H1 (cell line): ENCODE measurements at regions not wholly inside any gene's neighbourhood (a gene's known extent, or its start where the extent isn't known, plus 50 kb on each side); places are given as distances from the start of the nearest gene placed in this dataset.

Experiments
- CTCF ChIA-PET: fragments of 300-600 bp; sonication (Branson Sonifier 250); formaldehyde crosslinking; loops from one replicate; lab custom pipeline; 2021; ENCODE audit not compliant: partially characterized antibody; lab: Charles Lee
- POLR2A ChIA-PET: fragments of 300-600 bp; sonication (Branson Sonifier 250); formaldehyde crosslinking; loops from one replicate; lab custom pipeline; 2021; ENCODE audit warnings: inconsistent platforms; ENCODE audit not compliant: partially characterized antibody; lab: Charles Lee
- DNase-seq, 2 experiments: peaks; one replicate each; pipeline versions ENCODE4 v3.0.0 to v3.0.0-alpha.2; 2010 to 2022; ENCODE audit warnings: low spot score in 2 of 2, low read depth in 1 of 2, mixed read lengths in 1 of 2
- FAIRE-seq: peaks from 2 replicates; lab custom pipeline; 2011; peaks lifted over from hg19 to GRCh38; lab: Jason Lieb, UNC
- H2AFZ ChIP-seq: 2 replicates; pipeline ENCODE4 v1.8.1; 2012; ENCODE audit warnings: low read length, inconsistent platforms
- H2AK5ac ChIP-seq: 2 replicates; pipeline ENCODE4 v1.6.1; 2013; ENCODE audit warnings: low read depth, low read length
- H2BK120ac ChIP-seq: replicated peaks from 2 replicates; pipeline ENCODE3; 2013; ENCODE audit warnings: low read depth, low read length, inconsistent platforms
- H2BK12ac ChIP-seq: 2 replicates; pipeline ENCODE4 v1.6.1; 2013; ENCODE audit warnings: low read depth, low read length
- H2BK15ac ChIP-seq: 2 replicates; pipeline ENCODE4 v1.6.1; 2013; ENCODE audit warnings: low read length
- H2BK20ac ChIP-seq: 2 replicates; pipeline ENCODE4 v1.6.1; 2013; ENCODE audit warnings: low read length
- H2BK5ac ChIP-seq: 2 replicates; pipeline ENCODE4 v1.6.1; 2013; ENCODE audit warnings: low read depth, low read length
- H3K14ac ChIP-seq: 2 replicates; pipeline ENCODE4 v1.6.1; 2013; ENCODE audit warnings: inconsistent platforms; ENCODE audit not compliant: insufficient read length
- H3K18ac ChIP-seq: 2 replicates; pipeline ENCODE4 v1.6.1; 2013; ENCODE audit warnings: low read length; ENCODE audit errors: extremely low read depth
- H3K23ac ChIP-seq: 2 replicates; pipeline ENCODE4 v1.6.1; 2013; ENCODE audit warnings: inconsistent platforms; ENCODE audit not compliant: insufficient read length
- H3K23me2 ChIP-seq: 2 replicates; pipeline ENCODE4 v1.6.1; 2013; ENCODE audit warnings: low read depth, low read length
- H3K27ac ChIP-seq: 2 replicates; pipeline ENCODE4 v1.6.1; 2011; ENCODE audit warnings: low read depth, low read length, inconsistent platforms
- H3K27me3 ChIP-seq, 4 experiments: replicated peaks in 1 of 4; 1 replicate in 1 of 4; 2 replicates in 3 of 4; pipeline versions ENCODE4 v1.6.1 to v1.8.1; 2011 to 2013; ENCODE audit warnings: low read length in 3 of 4, mild to moderate bottlenecking in 3 of 4, inconsistent platforms in 2 of 4, mixed read lengths in 2 of 4, moderate library complexity in 1 of 4; ENCODE audit not compliant: control insufficient read depth in 3 of 4, insufficient read depth in 3 of 4; ENCODE audit errors: extremely low read depth in 1 of 4
- H3K36me3 ChIP-seq, 4 experiments: 2 replicates each; pipeline versions ENCODE4 v1.6.1 to v1.8.1; 2011 to 2013; ENCODE audit warnings: mild to moderate bottlenecking in 4 of 4, low read length in 3 of 4, moderate library complexity in 2 of 4, control low read depth in 1 of 4, inconsistent platforms in 1 of 4; ENCODE audit not compliant: insufficient read depth in 4 of 4, control insufficient read depth in 2 of 4
- H3K4ac ChIP-seq: replicated peaks from 2 replicates; pipeline ENCODE3; 2013; ENCODE audit warnings: low read length, low read depth, mixed read lengths, inconsistent platforms; ENCODE audit not compliant: insufficient read length
- H3K4me1 ChIP-seq, 4 experiments: replicated peaks in 1 of 4; 1 replicate in 1 of 4; 2 replicates in 3 of 4; pipeline versions ENCODE4 v1.6.1 to v1.8.1; 2011 to 2013; ENCODE audit warnings: low read length in 3 of 4, inconsistent platforms in 2 of 4, mixed read lengths in 1 of 4; ENCODE audit not compliant: insufficient read depth in 4 of 4, control insufficient read depth in 3 of 4
- H3K4me2 ChIP-seq, 2 experiments: 2 replicates each; pipeline versions ENCODE4 v1.6.1 to v1.8.1; 2011 to 2013; ENCODE audit warnings: low read depth in 2 of 2, low read length in 2 of 2, control low read depth in 1 of 2, inconsistent platforms in 1 of 2, mild to moderate bottlenecking in 1 of 2; ENCODE audit not compliant: insufficient read depth in 1 of 2
- H3K4me3 ChIP-seq, 4 experiments: fragments of 200-600, 300-600 bp in 1 of 4; sonication (generic), shearing (Covaris generic), sonication (Bioruptor Twin) in 1 of 4; 2 replicates each; pipeline versions ENCODE4 v1.5.1 to v1.8.1; 2011 to 2016; ENCODE audit warnings: low read length in 4 of 4, low read depth in 3 of 4, control low read depth in 2 of 4, inconsistent platforms in 2 of 4, mild to moderate bottlenecking in 2 of 4, mixed read lengths in 1 of 4, moderate library complexity in 1 of 4; ENCODE audit not compliant: insufficient read depth in 2 of 4; ENCODE audit errors: extremely low read depth in 1 of 4
- H3K56ac ChIP-seq: replicated peaks from 2 replicates; pipeline ENCODE3; 2013; ENCODE audit warnings: low read depth, mild to moderate bottlenecking, mixed read lengths, low read length, inconsistent platforms; ENCODE audit not compliant: insufficient read length
- H3K79me1 ChIP-seq: 2 replicates; pipeline ENCODE4 v1.6.1; 2013; ENCODE audit warnings: low read depth, low read length, control low read depth
- H3K79me2 ChIP-seq, 2 experiments: 2 replicates each; pipeline versions ENCODE4 v1.6.1 to v1.8.1; 2012 to 2013; ENCODE audit warnings: low read length in 2 of 2, mild to moderate bottlenecking in 2 of 2, inconsistent platforms in 1 of 2; ENCODE audit not compliant: insufficient read depth in 2 of 2, control insufficient read depth in 1 of 2
- H3K9ac ChIP-seq, 4 experiments: replicated peaks in 1 of 4; 1 replicate in 1 of 4; 2 replicates in 3 of 4; pipeline versions ENCODE4 v1.6.1 to v1.8.1; 2011 to 2013; ENCODE audit warnings: low read depth in 3 of 4, low read length in 3 of 4, control low read depth in 2 of 4, mild to moderate bottlenecking in 2 of 4, moderate library complexity in 2 of 4, inconsistent platforms in 1 of 4; ENCODE audit errors: extremely low read depth in 1 of 4
- H3K9me3 ChIP-seq, 2 experiments: 2 replicates each; pipeline versions ENCODE4 v1.6.1 to v1.8.1; 2012 to 2013; ENCODE audit warnings: mild to moderate bottlenecking in 2 of 2, moderate library complexity in 2 of 2, control low read depth in 1 of 2, inconsistent platforms in 1 of 2, low read depth in 1 of 2, low read length in 1 of 2, mixed read lengths in 1 of 2; ENCODE audit not compliant: insufficient read depth in 2 of 2
- H4K20me1 ChIP-seq, 2 experiments: replicated peaks in 1 of 2; 2 replicates each; pipeline versions ENCODE3 to v1.8.1; 2011 to 2013; ENCODE audit warnings: inconsistent platforms in 2 of 2, low read length in 2 of 2, mild to moderate bottlenecking in 1 of 2; ENCODE audit not compliant: insufficient read depth in 2 of 2, control insufficient read depth in 1 of 2
- H4K5ac ChIP-seq: 2 replicates; pipeline ENCODE4 v1.6.1; 2013; ENCODE audit warnings: low read length, low read depth, mixed read lengths, inconsistent platforms; ENCODE audit not compliant: insufficient read length
- H4K8ac ChIP-seq: 2 replicates; pipeline ENCODE4 v1.8.0; 2013; ENCODE audit warnings: mild to moderate bottlenecking, moderate library complexity, low read length, inconsistent platforms; ENCODE audit not compliant: insufficient read depth; ENCODE audit errors: extremely low read depth
- H4K91ac ChIP-seq: replicated peaks from 2 replicates; pipeline ENCODE3; 2013; ENCODE audit warnings: low read length, mixed read lengths, inconsistent platforms; ENCODE audit not compliant: insufficient read length
- BACH1 ChIP-seq: IDR thresholded peaks from 2 replicates; pipeline ENCODE4 v1.6.1; 2012; ENCODE audit warnings: low read length, improper control_type of control experiment
- BRCA1 ChIP-seq: IDR thresholded peaks from 2 replicates; pipeline ENCODE4 v1.6.1; 2012; ENCODE audit warnings: low read depth, low read length, improper control_type of control experiment
- CHD2 ChIP-seq: IDR thresholded peaks from 2 replicates; pipeline ENCODE4 v1.6.1; 2012; ENCODE audit warnings: low read length, improper control_type of control experiment
- CTBP2 ChIP-seq: IDR thresholded peaks from 2 replicates; pipeline ENCODE4 v1.7.0; 2011; ENCODE audit warnings: borderline replicate concordance, mild to moderate bottlenecking, moderate library complexity, mixed read lengths, low read length; ENCODE audit not compliant: insufficient read depth, insufficient read length
- EZH2 ChIP-seq: fragments of 200-600 bp; sonication (generic); IDR thresholded peaks from 2 replicates; pipeline ENCODE4 v1.7.1; 2012; ENCODE audit warnings: low read depth, mild to moderate bottlenecking, moderate library complexity, low read length, inconsistent platforms; ENCODE audit not compliant: severe bottlenecking
- GABPA ChIP-seq: IDR thresholded peaks from 2 replicates; pipeline ENCODE4 v1.6.1; 2011; ENCODE audit warnings: mild to moderate bottlenecking, low read length, moderate library complexity, borderline replicate concordance; ENCODE audit not compliant: insufficient read depth
- KDM4A ChIP-seq: IDR thresholded peaks from one replicate; pipeline ENCODE4 v1.7.1; 2012; ENCODE audit warnings: low read depth, mild to moderate bottlenecking, moderate library complexity, low read length, inconsistent platforms; ENCODE audit not compliant: severe bottlenecking
- MAFK ChIP-seq: IDR thresholded peaks from 2 replicates; pipeline ENCODE4 v1.6.1; 2012; ENCODE audit warnings: low read depth, mild to moderate bottlenecking, improper control_type of control experiment, low read length
- NRF1 ChIP-seq: IDR thresholded peaks from 2 replicates; pipeline ENCODE4 v1.6.1; 2011; ENCODE audit warnings: mild to moderate bottlenecking, low read depth, low read length, improper control_type of control experiment
- WGBS, 2 experiments: shearing (Covaris generic) in 1 of 2; methylation state at CpG; one replicate each; pipeline versions ENCODE4 v1.1.6 to v1.1.7; 2013 to 2015; ENCODE audit warnings: low lambda C conversion rate in 2 of 2, mixed read lengths in 2 of 2, inconsistent platforms in 1 of 2, low coverage in 1 of 2, missing lambda C conversion rate in 1 of 2; ENCODE audit not compliant: insufficient replicate concordance in 2 of 2, insufficient coverage in 1 of 2, insufficient read length in 1 of 2; ENCODE audit errors: extremely low coverage in 1 of 2, missing lambda C conversion rate in 1 of 2; 5-methylcytosine and 5-hydroxymethylcytosine counted together
- TF ChIP-seq, protein P1 (sequence below), 3 experiments: IDR thresholded peaks; 1 replicate in 2 of 3; 2 replicates in 1 of 3; pipeline versions ENCODE4 v1.5.1 to v1.6.1; 2011; ENCODE audit warnings: low read length in 3 of 3, mild to moderate bottlenecking in 3 of 3, inconsistent platforms in 2 of 3, low read depth in 1 of 3, moderate library complexity in 1 of 3; ENCODE audit not compliant: insufficient read depth in 1 of 3; ENCODE audit errors: control extremely low read depth in 1 of 3
- TF ChIP-seq, protein P2 (sequence below): IDR thresholded peaks from 2 replicates; pipeline ENCODE4 v1.6.1; 2012; ENCODE audit warnings: inconsistent platforms

DNA sequence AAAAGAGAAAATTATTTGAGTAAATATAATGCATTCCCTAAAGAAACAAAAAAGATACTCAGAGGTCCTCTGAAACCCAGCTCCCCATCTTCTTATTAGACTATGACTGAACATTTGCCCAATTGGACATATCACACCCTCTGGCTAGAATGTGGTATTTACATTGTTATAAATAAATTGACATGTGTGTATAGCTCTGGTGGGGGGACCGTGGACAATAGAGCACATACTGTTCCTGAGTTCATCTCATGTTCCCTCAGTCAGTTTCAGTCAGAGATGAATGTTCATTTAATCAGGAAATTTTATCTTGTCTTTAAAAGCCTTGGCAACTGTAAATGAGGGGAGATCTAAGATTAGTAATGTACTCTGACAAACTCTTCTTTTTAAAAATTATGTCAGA lies 459.3 kb upstream of the ADAMTS5 start:
- ChIA-PET POLR2A (no interaction called here), CTCF (interaction anchor here (0.8 to 1.6 kb wide), 7 partner anchors 9 to 132 kb away, joined by 3 to 4 read pairs (median 3); no protein-coding TSS in a partner anchor)
- H3K9ac ChIP-seq: no peak overlapping the region
- WGBS, 2 experiments: 100% methylated on average over 1 of the region's 1 CpG; no CpG with 5 or more reads in 1 of the 2 experiments
- no peak overlapping the region for H3K56ac ChIP-seq
- no peaks in the 10 kb centered on the region for H3K9me3 ChIP-seq
- no peaks in the 10 kb centered on the region for H3K79me1 ChIP-seq
- FAIRE-seq (no peak), DNase-seq (no peak)
- H2BK120ac ChIP-seq: no peak overlapping the region
- H3K18ac ChIP-seq: no peak overlapping the region
- no peak overlapping the region for H4K91ac ChIP-seq
- H4K8ac ChIP-seq: no peak overlapping the region
- no peak overlapping the region for H3K4me3 ChIP-seq
- H2AK5ac ChIP-seq: no peak overlapping the region
- no peak overlapping the region for H3K4me2 ChIP-seq
- no peak overlapping the region for H3K4ac ChIP-seq
- no peak overlapping the region for H2BK12ac ChIP-seq
- no peak overlapping the region for H3K23ac ChIP-seq
- no peaks in the 10 kb centered on the region for H3K36me3 ChIP-seq
- no peak overlapping the region for H3K14ac ChIP-seq
- no peaks in the 10 kb centered on the region for H3K27me3 ChIP-seq
- no peak overlapping the region for H2BK5ac ChIP-seq
- peaks cover 0 to 10% (median 7%) of the 10 kb centered on the region in 4 experiments; a peak in 4 of 7 replicates for H3K4me1 ChIP-seq
- H2AFZ ChIP-seq: no peak overlapping the region
- no peaks in the 10 kb centered on the region for H3K23me2 ChIP-seq
- no peaks in the 10 kb centered on the region for H4K20me1 ChIP-seq
- no peaks in the 10 kb centered on the region for H3K79me2 ChIP-seq
- no peak overlapping the region for H3K27ac ChIP-seq
- H4K5ac ChIP-seq: no peak overlapping the region
- H2BK20ac ChIP-seq: no peak overlapping the region
- no peak overlapping the region for H2BK15ac ChIP-seq
- TF ChIP-seq CTBP2 (no peak), BACH1 (no peak), BRCA1 (no peak), GABPA (no peak), NRF1 (no peak), MAFK (no peak), CHD2 (no peak), KDM4A (no peak), EZH2 (no peak)
- TF ChIP-seq, protein P1, sequence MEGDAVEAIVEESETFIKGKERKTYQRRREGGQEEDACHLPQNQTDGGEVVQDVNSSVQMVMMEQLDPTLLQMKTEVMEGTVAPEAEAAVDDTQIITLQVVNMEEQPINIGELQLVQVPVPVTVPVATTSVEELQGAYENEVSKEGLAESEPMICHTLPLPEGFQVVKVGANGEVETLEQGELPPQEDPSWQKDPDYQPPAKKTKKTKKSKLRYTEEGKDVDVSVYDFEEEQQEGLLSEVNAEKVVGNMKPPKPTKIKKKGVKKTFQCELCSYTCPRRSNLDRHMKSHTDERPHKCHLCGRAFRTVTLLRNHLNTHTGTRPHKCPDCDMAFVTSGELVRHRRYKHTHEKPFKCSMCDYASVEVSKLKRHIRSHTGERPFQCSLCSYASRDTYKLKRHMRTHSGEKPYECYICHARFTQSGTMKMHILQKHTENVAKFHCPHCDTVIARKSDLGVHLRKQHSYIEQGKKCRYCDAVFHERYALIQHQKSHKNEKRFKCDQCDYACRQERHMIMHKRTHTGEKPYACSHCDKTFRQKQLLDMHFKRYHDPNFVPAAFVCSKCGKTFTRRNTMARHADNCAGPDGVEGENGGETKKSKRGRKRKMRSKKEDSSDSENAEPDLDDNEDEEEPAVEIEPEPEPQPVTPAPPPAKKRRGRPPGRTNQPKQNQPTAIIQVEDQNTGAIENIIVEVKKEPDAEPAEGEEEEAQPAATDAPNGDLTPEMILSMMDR (IDR thresholded peaks at IDR 0.05; ENCODE audit: control extremely low read depth in 1 of 3, insufficient read depth in 1 of 3, low read depth in 1 of 3, low read length in 3 of 3): no peak
- TF ChIP-seq, protein P2, sequence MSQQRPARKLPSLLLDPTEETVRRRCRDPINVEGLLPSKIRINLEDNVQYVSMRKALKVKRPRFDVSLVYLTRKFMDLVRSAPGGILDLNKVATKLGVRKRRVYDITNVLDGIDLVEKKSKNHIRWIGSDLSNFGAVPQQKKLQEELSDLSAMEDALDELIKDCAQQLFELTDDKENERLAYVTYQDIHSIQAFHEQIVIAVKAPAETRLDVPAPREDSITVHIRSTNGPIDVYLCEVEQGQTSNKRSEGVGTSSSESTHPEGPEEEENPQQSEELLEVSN: no peak
